ENCODE measurements at regions not wholly inside any gene's neighbourhood (a gene's known extent, or its start where the extent isn't known, plus 50 kb on each side); places are given as distances from the start of the nearest gene placed in this dataset.

DNA sequence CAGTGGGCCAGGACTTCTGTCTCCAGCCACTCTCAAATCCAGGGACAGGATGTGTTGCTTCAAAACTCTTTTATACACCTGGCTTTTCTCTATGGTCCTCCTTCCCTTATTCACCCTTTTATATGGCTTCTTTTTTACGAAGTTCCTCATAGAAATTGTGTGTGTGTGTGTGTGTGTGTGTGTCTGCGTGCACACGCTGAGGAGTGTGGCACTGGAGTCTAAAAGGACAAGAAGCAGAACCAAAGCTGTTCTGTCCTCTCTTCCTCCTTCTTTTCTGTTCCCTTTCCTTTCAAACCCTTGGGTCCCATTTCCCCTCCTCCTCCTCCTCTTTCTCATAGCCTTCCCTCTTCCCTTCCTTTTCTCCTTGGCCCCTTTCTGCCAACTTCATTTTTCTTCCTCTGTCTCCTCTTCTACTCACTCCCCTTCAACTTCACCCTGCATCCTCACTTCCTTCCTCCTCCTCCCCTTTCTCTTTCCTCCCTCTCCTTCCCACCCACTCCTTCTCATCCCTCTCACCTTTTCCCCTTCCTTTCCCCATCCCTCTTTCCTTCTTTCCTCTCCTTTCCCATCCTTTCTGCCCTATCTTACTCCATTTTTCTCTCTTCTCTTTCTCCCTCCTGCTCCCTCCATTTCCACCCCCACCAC is 360.5 kb downstream of the MID1IP1 start:
- H3K4me1 ChIP-seq (ENCODE audit: control insufficient read depth, insufficient read depth, low read length): peaks cover 3% of the 10 kb centered on the region
- H3K36me3 ChIP-seq (ENCODE audit: control insufficient read depth, insufficient read depth, low read length): no peaks in the 10 kb centered on the region
- DNase-seq (no peak), ATAC-seq (no peak)
- Mint-ChIP-seq H3K4me3 (no peak overlapping the region), H3K36me3 (no peaks in the 10 kb centered on the region), H3K27me3 (ENCODE audit: low read depth in 2 of 2) (peaks cover 25 to 61% of the 10 kb centered on the region in 2 donors), H3K9me3 (no peaks in the 10 kb centered on the region), H3K27ac (no peak overlapping the region), H3K4me1 (peaks cover 0 to 8% of the 10 kb centered on the region in 2 donors)
- intact Hi-C loops (cut with micrococcal nuclease): no loop called here
- no peaks in the 10 kb centered on the region for H3K27me3 ChIP-seq (ENCODE audit: control insufficient read depth, insufficient read depth, low read length)
- H3K27ac ChIP-seq (ENCODE audit: low read length): no peak overlapping the region
- H3K4me3 ChIP-seq (ENCODE audit: low read length): no peak overlapping the region
- H3K9me3 ChIP-seq (ENCODE audit: control insufficient read depth, insufficient read depth, low read length): no peaks in the 10 kb centered on the region
- no CpG with 5 or more reads among the region's 3 CpGs for WGBS (ENCODE audit: insufficient coverage)
- TF ChIP-seq, protein P1, sequence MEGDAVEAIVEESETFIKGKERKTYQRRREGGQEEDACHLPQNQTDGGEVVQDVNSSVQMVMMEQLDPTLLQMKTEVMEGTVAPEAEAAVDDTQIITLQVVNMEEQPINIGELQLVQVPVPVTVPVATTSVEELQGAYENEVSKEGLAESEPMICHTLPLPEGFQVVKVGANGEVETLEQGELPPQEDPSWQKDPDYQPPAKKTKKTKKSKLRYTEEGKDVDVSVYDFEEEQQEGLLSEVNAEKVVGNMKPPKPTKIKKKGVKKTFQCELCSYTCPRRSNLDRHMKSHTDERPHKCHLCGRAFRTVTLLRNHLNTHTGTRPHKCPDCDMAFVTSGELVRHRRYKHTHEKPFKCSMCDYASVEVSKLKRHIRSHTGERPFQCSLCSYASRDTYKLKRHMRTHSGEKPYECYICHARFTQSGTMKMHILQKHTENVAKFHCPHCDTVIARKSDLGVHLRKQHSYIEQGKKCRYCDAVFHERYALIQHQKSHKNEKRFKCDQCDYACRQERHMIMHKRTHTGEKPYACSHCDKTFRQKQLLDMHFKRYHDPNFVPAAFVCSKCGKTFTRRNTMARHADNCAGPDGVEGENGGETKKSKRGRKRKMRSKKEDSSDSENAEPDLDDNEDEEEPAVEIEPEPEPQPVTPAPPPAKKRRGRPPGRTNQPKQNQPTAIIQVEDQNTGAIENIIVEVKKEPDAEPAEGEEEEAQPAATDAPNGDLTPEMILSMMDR (IDR thresholded peaks at IDR 0.05): no peak

DNA sequence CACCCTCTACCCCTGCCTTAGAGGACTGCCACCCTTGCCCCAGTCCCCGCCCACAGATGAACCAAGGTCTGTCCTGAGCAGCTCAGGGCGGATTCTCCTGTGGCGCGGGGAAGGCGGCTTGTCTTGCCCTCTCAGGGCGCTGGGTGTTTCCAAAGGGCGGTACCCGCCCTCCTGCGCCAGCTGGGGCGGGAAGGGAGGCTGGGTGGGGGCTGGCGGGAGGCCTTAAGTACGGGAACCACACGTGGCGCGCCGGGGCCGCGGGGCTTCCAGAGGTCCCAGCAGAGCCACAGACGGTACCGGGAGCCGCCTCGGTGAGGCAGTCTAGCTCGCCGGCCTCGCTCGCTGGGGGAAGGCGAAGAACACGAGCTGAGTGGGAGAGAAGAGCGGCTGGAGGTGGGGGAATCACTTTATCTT is 361.1 kb downstream of the MID1IP1 start:
- Mint-ChIP-seq H3K36me3 (no peaks in the 10 kb centered on the region), H3K9me3 (no peaks in the 10 kb centered on the region), H3K4me3 (no peak overlapping the region), H3K4me1 (peaks cover 0 to 9% of the 10 kb centered on the region in 2 donors), H3K27me3 (ENCODE audit: low read depth in 2 of 2) (peaks cover 25 to 61% of the 10 kb centered on the region in 2 donors), H3K27ac (no peak overlapping the region)
- Histone ChIP-seq H3K4me1 (ENCODE audit: control insufficient read depth, insufficient read depth, low read length) (peaks cover 8% of the 10 kb centered on the region), H3K27ac (ENCODE audit: low read length) (no peak overlapping the region), H3K4me3 (ENCODE audit: low read length) (no peak overlapping the region), H3K9me3 (ENCODE audit: control insufficient read depth, insufficient read depth, low read length) (no peaks in the 10 kb centered on the region), H3K36me3 (ENCODE audit: control insufficient read depth, insufficient read depth, low read length) (no peaks in the 10 kb centered on the region), H3K27me3 (ENCODE audit: control insufficient read depth, insufficient read depth, low read length) (no peaks in the 10 kb centered on the region)
- ATAC-seq (peak in 1 of 3 donors; percentile 57), DNase-seq (peak in 1 of 2 donors; percentile 64)
- TF ChIP-seq, protein P1 (IDR thresholded peaks at IDR 0.05): no peak
- intact Hi-C loops (cut with micrococcal nuclease): no loop called here
- WGBS (ENCODE audit: insufficient coverage): 4% methylated on average over 19 of the region's 29 CpGs

DNA sequence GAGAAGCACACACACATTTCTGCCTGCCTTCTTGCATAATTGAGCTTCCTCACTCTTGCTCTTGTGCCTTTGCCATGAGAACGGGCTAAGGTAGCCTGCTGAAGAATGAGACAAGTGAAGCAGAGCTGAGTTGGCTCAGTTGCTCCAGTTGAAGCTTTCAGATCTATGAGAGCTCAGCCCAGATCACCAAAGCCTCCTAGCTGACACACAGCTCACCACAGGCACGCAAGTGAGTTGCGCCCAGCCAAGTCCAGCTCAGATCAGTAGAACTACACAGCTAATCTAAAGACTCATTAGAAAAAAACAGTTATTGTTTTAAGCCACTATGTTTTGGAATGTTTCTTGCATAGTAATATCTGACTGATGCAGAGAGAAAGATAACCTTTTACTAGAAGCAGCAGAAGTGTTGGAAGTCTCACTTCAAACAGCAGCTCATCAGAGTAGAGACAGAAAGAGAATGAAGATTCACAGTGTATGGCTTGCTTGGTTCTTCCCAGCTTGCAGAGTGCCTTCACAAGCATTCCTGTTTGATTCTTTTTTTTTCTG is 362.4 kb downstream of the MID1IP1 start:
- Mint-ChIP-seq H3K9me3 (no peaks in the 10 kb centered on the region), H3K36me3 (no peaks in the 10 kb centered on the region), H3K4me3 (no peak overlapping the region), H3K27ac (no peak overlapping the region), H3K27me3 (ENCODE audit: low read depth in 2 of 2) (peaks cover 22 to 52% of the 10 kb centered on the region in 2 donors), H3K4me1 (peaks cover 6 to 18% of the 10 kb centered on the region in 2 donors)
- Histone ChIP-seq H3K36me3 (ENCODE audit: control insufficient read depth, insufficient read depth, low read length) (no peaks in the 10 kb centered on the region), H3K4me3 (ENCODE audit: low read length) (no peak overlapping the region), H3K27me3 (ENCODE audit: control insufficient read depth, insufficient read depth, low read length) (no peaks in the 10 kb centered on the region), H3K4me1 (ENCODE audit: control insufficient read depth, insufficient read depth, low read length) (peaks cover 16% of the 10 kb centered on the region), H3K27ac (ENCODE audit: low read length) (no peak overlapping the region), H3K9me3 (ENCODE audit: control insufficient read depth, insufficient read depth, low read length) (no peaks in the 10 kb centered on the region)
- intact Hi-C loops (cut with micrococcal nuclease): no loop called here
- ATAC-seq (no peak), DNase-seq (no peak)
- TF ChIP-seq, protein P1 (IDR thresholded peaks at IDR 0.05): no peak
- 94% methylated on average over 3 of the region's 3 CpGs for WGBS (ENCODE audit: insufficient coverage)

DNA sequence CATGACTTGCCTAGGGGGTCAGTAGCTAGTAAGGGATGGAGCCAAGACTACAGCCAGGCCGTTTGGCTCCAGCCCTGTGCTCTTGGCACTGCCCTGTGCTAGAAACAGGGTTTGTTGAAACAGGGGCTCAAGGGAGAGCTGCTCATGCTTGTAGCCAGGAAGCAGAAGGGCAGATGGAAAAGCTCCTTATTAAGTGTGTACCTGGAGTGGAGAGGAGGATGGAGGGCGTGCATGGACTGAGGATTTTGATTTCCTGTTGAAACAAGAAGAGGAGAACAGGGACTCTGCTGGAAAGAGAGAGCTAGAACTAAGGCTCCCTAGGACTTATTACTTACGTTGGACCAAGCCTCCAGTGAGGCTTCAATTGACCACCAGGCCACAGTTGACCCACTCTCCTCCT is 363.0 kb downstream of the MID1IP1 start:
- ATAC-seq (no peak), DNase-seq (no peak)
- Mint-ChIP-seq H3K9me3 (no peaks in the 10 kb centered on the region), H3K4me3 (no peak overlapping the region), H3K4me1 (peaks cover 6 to 18% of the 10 kb centered on the region in 2 donors), H3K27me3 (ENCODE audit: low read depth in 2 of 2) (peaks cover 20 to 46% of the 10 kb centered on the region in 2 donors), H3K27ac (no peak overlapping the region), H3K36me3 (no peaks in the 10 kb centered on the region)
- Histone ChIP-seq H3K4me1 (ENCODE audit: control insufficient read depth, insufficient read depth, low read length) (peaks cover 16% of the 10 kb centered on the region), H3K27ac (ENCODE audit: low read length) (no peak overlapping the region), H3K27me3 (ENCODE audit: control insufficient read depth, insufficient read depth, low read length) (no peaks in the 10 kb centered on the region), H3K9me3 (ENCODE audit: control insufficient read depth, insufficient read depth, low read length) (no peaks in the 10 kb centered on the region), H3K4me3 (ENCODE audit: low read length) (no peak overlapping the region), H3K36me3 (ENCODE audit: control insufficient read depth, insufficient read depth, low read length) (no peaks in the 10 kb centered on the region)
- 94% methylated on average over 2 of the region's 3 CpGs for WGBS (ENCODE audit: insufficient coverage)
- TF ChIP-seq, protein P1 (IDR thresholded peaks at IDR 0.05): no peak
- intact Hi-C loops (cut with micrococcal nuclease): no loop called here

Measured in natural killer cell (primary cell).